ENCODE measurements at regions not wholly inside any gene's neighbourhood (a gene's known extent, or its start where the extent isn't known, plus 50 kb on each side); places are given as distances from the start of the nearest gene placed in this dataset.

GRCh38 chr4:138964716-138965426 lies 50.7 kb upstream of the NOCT start:
- DNase-seq (ENCODE audit: extremely low read depth, low read depth): no peak

GRCh38 chr4:138963412-138963811 lies 52.2 kb upstream of the NOCT start:
- DNase-seq (ENCODE audit: extremely low read depth, low read depth): no peak

- no peak for DNase-seq (ENCODE audit: extremely low read depth, low read depth)
These were observed 53.9 kb upstream of the NOCT start for GRCh38 chr4:138961664-138962063.

- no peak for DNase-seq (ENCODE audit: extremely low read depth, low read depth)
These were observed 54.5 kb upstream of the NOCT start for GRCh38 chr4:138961129-138961528.

- no peak for DNase-seq (ENCODE audit: extremely low read depth, low read depth)
These were observed 55.3 kb upstream of the NOCT start for GRCh38 chr4:138960175-138960710.

- DNase-seq (ENCODE audit: extremely low read depth, low read depth): no peak
These were observed 56.3 kb upstream of the NOCT start for GRCh38 chr4:138959097-138959815.

GRCh38 chr4:138958519-138958918 lies 57.1 kb upstream of the NOCT start:
- no peak for DNase-seq (ENCODE audit: extremely low read depth, low read depth)

- DNase-seq (ENCODE audit: extremely low read depth, low read depth): no peak
These were observed 58.3 kb upstream of the NOCT start for GRCh38 chr4:138957302-138957701.

GRCh38 chr4:138954428-138954827 lies 61.2 kb upstream of the NOCT start:
- DNase-seq (ENCODE audit: extremely low read depth, low read depth): no peak

- no peak for DNase-seq (ENCODE audit: extremely low read depth, low read depth)
These were observed 61.6 kb upstream of the NOCT start for GRCh38 chr4:138953961-138954371.

GRCh38 chr4:138952411-138952810 lies 63.2 kb upstream of the NOCT start:
- DNase-seq (ENCODE audit: extremely low read depth, low read depth): no peak

GRCh38 chr4:138951764-138952163 lies 63.8 kb upstream of the NOCT start:
- DNase-seq (ENCODE audit: extremely low read depth, low read depth): no peak

GRCh38 chr4:138949866-138950265 lies 65.7 kb upstream of the NOCT start:
- DNase-seq (ENCODE audit: extremely low read depth, low read depth): no peak

- no peak for DNase-seq (ENCODE audit: extremely low read depth, low read depth)
These were observed 66.7 kb upstream of the NOCT start for GRCh38 chr4:138948918-138949317.

- no peak for DNase-seq (ENCODE audit: extremely low read depth, low read depth)
These were observed 69.3 kb upstream of the NOCT start for GRCh38 chr4:138946306-138946705.

- DNase-seq (ENCODE audit: extremely low read depth, low read depth): no peak
These were observed 69.7 kb upstream of the NOCT start for GRCh38 chr4:138945840-138946239.

- no peak for DNase-seq (ENCODE audit: extremely low read depth, low read depth)
These were observed 70.2 kb upstream of the NOCT start for GRCh38 chr4:138945401-138945800.

GRCh38 chr4:138943893-138944292 lies 71.7 kb upstream of the NOCT start:
- DNase-seq (ENCODE audit: extremely low read depth, low read depth): no peak

- DNase-seq (ENCODE audit: extremely low read depth, low read depth): no peak
These were observed 74.5 kb upstream of the NOCT start for GRCh38 chr4:138941037-138941436.

GRCh38 chr4:138939960-138940359 lies 75.6 kb upstream of the NOCT start:
- no peak for DNase-seq (ENCODE audit: extremely low read depth, low read depth)

- peak; percentile 34 for DNase-seq (ENCODE audit: extremely low read depth, low read depth)
These were observed 77.3 kb upstream of the NOCT start for GRCh38 chr4:138938366-138938690.

GRCh38 chr4:138935135-138935807 lies 80.3 kb upstream of the NOCT start:
- no peak for DNase-seq (ENCODE audit: extremely low read depth, low read depth)
